ENCODE measurements at regions not wholly inside any gene's neighbourhood (a gene's known extent, or its start where the extent isn't known, plus 50 kb on each side); places are given as distances from the start of the nearest gene placed in this dataset.

DNA sequence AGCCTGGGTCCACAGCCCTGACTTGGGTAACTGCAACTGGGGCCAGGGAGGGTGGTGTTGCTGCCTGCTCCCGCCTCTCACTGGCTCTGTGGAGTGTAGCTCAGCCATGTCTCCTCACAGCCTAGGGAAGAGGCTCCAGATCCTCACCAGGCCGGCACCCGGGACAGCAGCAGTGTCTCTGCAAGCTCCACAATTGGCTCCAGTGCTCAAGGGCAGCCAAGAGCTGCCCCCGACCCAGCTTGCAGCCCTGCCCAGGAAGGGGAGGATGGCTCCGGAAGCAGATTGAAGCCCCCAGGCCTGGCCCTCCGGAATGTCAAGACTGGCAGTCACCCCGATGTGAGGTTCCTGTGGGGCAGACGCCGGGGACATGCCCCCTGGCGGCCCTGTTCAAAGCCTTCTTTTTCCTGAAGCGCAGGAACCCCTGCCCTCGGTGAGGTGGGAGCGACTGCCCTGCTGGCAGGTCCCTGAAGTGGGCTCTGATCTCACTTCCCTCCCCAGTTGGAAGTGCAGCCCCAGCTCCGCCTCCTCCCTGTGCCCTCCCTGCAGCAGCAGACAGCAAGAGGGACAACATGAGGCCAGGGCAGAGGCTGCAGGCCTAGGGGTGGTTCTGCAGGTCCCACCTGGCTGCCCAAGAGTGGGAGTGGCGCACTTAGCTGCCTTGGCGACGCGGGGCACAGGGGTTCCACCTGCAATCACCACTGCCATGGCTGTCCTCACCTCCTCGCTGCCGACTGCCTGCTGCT is 816.2 kb upstream of the LUZP2 start:
- TF ChIP-seq EZH2phosphoT487 (IDR thresholded peaks at IDR 0.05; ENCODE audit: low read depth) (no peak), CTCF (IDR thresholded peaks at IDR 0.05; ENCODE audit: low read depth, low read length) (no peak)
- no peak overlapping the region for H3K4me3 ChIP-seq (ENCODE audit: low read length)
- no peaks in the 10 kb centered on the region for H3K79me2 ChIP-seq (ENCODE audit: low read length)
- H3K27ac ChIP-seq (ENCODE audit: low read length), result no peak overlapping the region
- no peak overlapping the region for H3K9ac ChIP-seq (ENCODE audit: low read length)
- H3K27me3 ChIP-seq (ENCODE audit: low read depth, low read length), result no peaks in the 10 kb centered on the region
- H2AFZ ChIP-seq (ENCODE audit: low read depth, low read length), result no peak overlapping the region
- H3K4me2 ChIP-seq (ENCODE audit: low read length), result no peak overlapping the region
- no peaks in the 10 kb centered on the region; the same call in 1 of the 2 replicates for H3K4me1 ChIP-seq (ENCODE audit: low read length)
- H4K20me1 ChIP-seq (ENCODE audit: insufficient read depth, low read length), result no peaks in the 10 kb centered on the region
- no peaks in the 10 kb centered on the region for H3K36me3 ChIP-seq (replicated peaks; ENCODE audit: low read depth, low read length)
- H3K9me3 ChIP-seq (ENCODE audit: insufficient read depth, low read length), result no peaks in the 10 kb centered on the region

- no peaks in the 10 kb centered on the region for H3K27me3 ChIP-seq (ENCODE audit: low read depth, low read length)
- H3K27ac ChIP-seq (ENCODE audit: low read length), result no peak overlapping the region
- no peak overlapping the region for H3K4me3 ChIP-seq (ENCODE audit: low read length)
- H3K4me2 ChIP-seq (ENCODE audit: low read length), result no peak overlapping the region
- no peaks in the 10 kb centered on the region for H4K20me1 ChIP-seq (ENCODE audit: insufficient read depth, low read length)
- no peak overlapping the region for H3K9ac ChIP-seq (ENCODE audit: low read length)
- no peaks in the 10 kb centered on the region; the same call in 1 of the 2 replicates for H3K4me1 ChIP-seq (ENCODE audit: low read length)
- no peak overlapping the region for H2AFZ ChIP-seq (ENCODE audit: low read depth, low read length)
- H3K36me3 ChIP-seq (replicated peaks; ENCODE audit: low read depth, low read length), result no peaks in the 10 kb centered on the region
- no peaks in the 10 kb centered on the region for H3K9me3 ChIP-seq (ENCODE audit: insufficient read depth, low read length)
- no peaks in the 10 kb centered on the region for H3K79me2 ChIP-seq (ENCODE audit: low read length)
- TF ChIP-seq EZH2phosphoT487 (IDR thresholded peaks at IDR 0.05; ENCODE audit: low read depth), result no peak
- TF ChIP-seq CTCF (IDR thresholded peaks at IDR 0.05; ENCODE audit: low read depth, low read length), result no peak
Measured at GRCh38 chr11:23684701-23685100, 812.2 kb upstream of the LUZP2 start.

GRCh38 chr11:23687991-23688390 is 808.9 kb upstream of the LUZP2 start:
- no peaks in the 10 kb centered on the region for H3K27me3 ChIP-seq (ENCODE audit: low read depth, low read length)
- H3K4me2 ChIP-seq (ENCODE audit: low read length), result no peak overlapping the region
- H3K27ac ChIP-seq (ENCODE audit: low read length), result no peak overlapping the region
- H3K79me2 ChIP-seq (ENCODE audit: low read length), result no peaks in the 10 kb centered on the region
- H3K9ac ChIP-seq (ENCODE audit: low read length), result no peak overlapping the region
- no peaks in the 10 kb centered on the region for H3K9me3 ChIP-seq (ENCODE audit: insufficient read depth, low read length)
- no peak overlapping the region for H2AFZ ChIP-seq (ENCODE audit: low read depth, low read length)
- no peaks in the 10 kb centered on the region for H4K20me1 ChIP-seq (ENCODE audit: insufficient read depth, low read length)
- H3K4me3 ChIP-seq (ENCODE audit: low read length), result no peak overlapping the region
- no peaks in the 10 kb centered on the region for H3K36me3 ChIP-seq (replicated peaks; ENCODE audit: low read depth, low read length)
- TF ChIP-seq EZH2phosphoT487 (IDR thresholded peaks at IDR 0.05; ENCODE audit: low read depth) (no peak), CTCF (IDR thresholded peaks at IDR 0.05; ENCODE audit: low read depth, low read length) (no peak)
- no peaks in the 10 kb centered on the region; the same call in 1 of the 2 replicates for H3K4me1 ChIP-seq (ENCODE audit: low read length)

DNA sequence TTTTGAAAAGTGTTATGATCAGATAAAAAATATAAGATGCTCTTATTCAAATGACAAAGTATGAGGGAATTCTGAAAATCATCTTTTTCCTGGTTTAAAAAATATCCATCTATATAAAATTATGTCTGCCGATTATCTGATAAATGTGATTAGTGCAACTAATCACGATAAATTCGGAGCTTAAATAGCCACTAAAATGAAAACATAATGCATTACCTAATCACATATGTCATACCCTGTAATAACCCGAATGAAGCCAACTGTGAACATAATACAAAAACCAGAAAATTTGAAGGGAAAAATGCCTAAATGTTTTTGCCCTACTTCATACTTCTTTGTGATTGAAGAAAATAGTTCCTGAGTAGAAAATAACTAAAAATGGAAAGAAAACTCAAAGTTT is 808.4 kb upstream of the LUZP2 start:
- Histone ChIP-seq H2AFZ (ENCODE audit: low read depth, low read length) (no peak overlapping the region), H4K20me1 (ENCODE audit: insufficient read depth, low read length) (no peaks in the 10 kb centered on the region), H3K4me3 (ENCODE audit: low read length) (no peak overlapping the region), H3K36me3 (replicated peaks; ENCODE audit: low read depth, low read length) (no peaks in the 10 kb centered on the region), H3K4me2 (ENCODE audit: low read length) (no peak overlapping the region), H3K9me3 (ENCODE audit: insufficient read depth, low read length) (no peaks in the 10 kb centered on the region), H3K27me3 (ENCODE audit: low read depth, low read length) (no peaks in the 10 kb centered on the region), H3K9ac (ENCODE audit: low read length) (no peak overlapping the region), H3K79me2 (ENCODE audit: low read length) (no peaks in the 10 kb centered on the region), H3K4me1 (ENCODE audit: low read length) (no peaks in the 10 kb centered on the region), H3K27ac (ENCODE audit: low read length) (no peak overlapping the region)
- TF ChIP-seq CTCF (IDR thresholded peaks at IDR 0.05; ENCODE audit: low read depth, low read length), result no peak
- no peak for TF ChIP-seq EZH2phosphoT487 (IDR thresholded peaks at IDR 0.05; ENCODE audit: low read depth)
